LNCAP (cell line): ENCODE measurements at regions not wholly inside any gene's neighbourhood (a gene's known extent, or its start where the extent isn't known, plus 50 kb on each side); places are given as distances from the start of the nearest gene placed in this dataset.

Source experiments
- CTCF ChIP-seq: fragments of 450-650 bp; IDR thresholded peaks from 2 replicates; pipeline ENCODE4 v1.5.1; 2017; ENCODE audit warnings: mild to moderate bottlenecking

GRCh38 chr12:60920841-60921495, 1325.1 kb downstream of the SLC16A7 start:
- TF ChIP-seq CTCF: no peak

DNA sequence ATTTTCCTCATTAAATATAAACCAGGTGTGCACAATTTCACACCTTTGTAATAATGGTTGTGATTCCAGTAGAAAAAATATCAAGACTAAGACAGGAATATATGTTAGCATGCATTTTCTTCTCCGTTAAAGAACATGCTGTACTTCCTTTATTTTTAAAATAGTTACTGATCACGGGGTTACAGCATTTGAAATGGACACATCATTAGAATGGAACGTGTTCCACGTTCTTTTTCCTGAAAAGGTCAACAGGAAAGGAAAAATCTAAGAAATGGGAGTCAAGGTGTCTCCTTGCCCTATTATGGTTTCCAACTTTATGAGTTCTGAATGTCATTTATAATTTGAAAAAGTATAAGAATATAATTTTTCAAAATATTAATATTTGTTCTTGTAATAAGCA, 1325.7 kb downstream of the SLC16A7 start:
- no peak for TF ChIP-seq CTCF

DNA sequence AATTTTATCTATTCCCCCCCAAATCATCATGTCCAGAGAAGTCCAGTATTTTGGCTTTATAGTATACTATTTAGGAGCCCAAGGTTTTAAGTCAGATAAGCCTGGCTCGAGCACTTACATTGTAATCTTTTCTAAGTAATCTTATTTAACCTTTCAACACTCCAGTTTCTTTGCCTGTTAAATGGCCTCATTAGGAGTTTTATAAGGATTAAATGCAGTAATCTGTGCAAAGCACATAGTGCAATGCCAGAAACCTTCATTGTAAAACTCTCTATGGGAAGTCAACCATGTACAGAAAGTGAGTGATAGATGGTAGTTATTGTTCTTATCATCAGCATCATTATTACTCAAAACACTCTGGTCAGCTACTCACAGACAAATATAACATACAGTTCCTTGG, 1330.4 kb downstream of the SLC16A7 start:
- no peak for TF ChIP-seq CTCF

- TF ChIP-seq CTCF: no peak
Observed at GRCh38 chr12:60930151-60930550, 1330.1 kb upstream of the USP15 start.

DNA sequence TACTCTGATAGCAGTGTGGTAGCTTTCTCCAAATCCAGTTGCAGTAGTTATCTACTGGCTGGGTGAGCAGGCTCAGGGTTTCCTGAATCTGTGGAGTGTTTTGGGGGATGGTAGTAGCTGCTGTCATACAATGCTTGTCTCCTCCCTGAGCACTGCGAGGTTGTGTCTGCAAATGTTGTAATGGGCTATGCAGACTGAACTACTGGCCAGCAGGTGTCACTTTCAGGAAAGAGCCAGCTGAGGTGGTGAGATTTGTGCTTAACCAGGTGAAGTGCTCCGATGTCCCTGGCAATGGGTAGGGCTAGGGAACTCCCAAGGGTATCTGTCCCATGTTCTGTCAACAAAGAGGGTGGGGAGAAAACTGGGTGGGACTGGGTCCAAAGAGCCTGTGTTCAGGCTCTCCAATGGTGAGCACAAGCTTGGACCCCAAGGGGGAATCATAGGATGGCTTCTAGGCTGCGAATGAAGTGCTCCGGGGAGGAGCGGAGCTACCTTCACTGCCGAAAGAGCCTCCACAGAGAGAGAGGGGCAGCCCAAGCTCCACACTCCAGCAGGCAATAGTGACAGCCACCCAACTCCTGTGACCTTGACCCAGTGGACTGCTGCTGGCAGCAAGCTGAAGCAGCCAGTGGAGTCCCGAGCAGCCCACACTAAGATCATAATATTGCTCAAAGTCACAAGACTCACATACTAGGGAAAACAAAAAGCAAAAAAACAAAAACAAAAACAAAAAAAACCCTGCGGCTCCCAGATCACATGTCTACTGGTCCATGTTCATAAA, 1324.0 kb upstream of the USP15 start:
- TF ChIP-seq CTCF: 0 out of 2 replicates have a peak, but pooled peaks have one; percentile 8

GRCh38 chr12:60947533-60947932, 1312.7 kb upstream of the USP15 start:
- TF ChIP-seq CTCF: no peak

DNA sequence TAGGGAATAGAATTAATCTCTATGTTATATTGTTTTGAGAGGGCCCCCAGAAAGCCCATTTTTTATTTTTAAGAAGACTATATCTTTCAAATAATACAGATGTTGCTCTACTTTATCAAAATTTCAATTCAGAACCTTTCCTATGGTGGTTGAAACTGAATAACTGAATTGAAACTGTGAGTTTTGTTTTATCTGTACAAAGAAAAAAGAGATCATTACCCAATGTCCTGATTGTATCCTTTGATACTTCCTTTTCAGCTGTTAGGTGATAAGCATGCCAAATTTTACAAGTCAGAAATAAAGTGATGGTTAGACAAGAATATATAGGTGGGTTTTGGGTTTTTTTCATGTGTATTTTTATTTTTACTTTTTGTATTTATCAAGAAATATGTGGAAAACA, 1293.1 kb upstream of the USP15 start:
- no peak for TF ChIP-seq CTCF
